HUES64 (cell line): ENCODE measurements at regions not wholly inside any gene's neighbourhood (a gene's known extent, or its start where the extent isn't known, plus 50 kb on each side); places are given as distances from the start of the nearest gene placed in this dataset.
"Not testable (repeated sequence)": the region's sequence is repeated elsewhere in the genome, so short reads cannot be mapped to it uniquely, and the experiment has no call there.

Experiments
- H3K27ac ChIP-seq: 2 replicates; pipeline ENCODE4 v1.7.0; 2013; ENCODE audit warnings: low read depth, low read length, inconsistent platforms
- H3K27me3 ChIP-seq: 2 replicates; pipeline ENCODE4 v1.6.1; 2013; ENCODE audit warnings: mild to moderate bottlenecking, low read length; ENCODE audit not compliant: insufficient read depth
- H3K36me3 ChIP-seq: 2 replicates; pipeline ENCODE4 v1.6.1; 2013; ENCODE audit warnings: mild to moderate bottlenecking, low read length; ENCODE audit not compliant: insufficient read depth
- H3K4me1 ChIP-seq: 2 replicates; pipeline ENCODE4 v1.6.1; 2013; ENCODE audit warnings: mild to moderate bottlenecking, low read length, moderate library complexity; ENCODE audit not compliant: insufficient read depth
- H3K4me3 ChIP-seq: 2 replicates; pipeline ENCODE4 v1.5.1; 2013; ENCODE audit warnings: mild to moderate bottlenecking, low read length, moderate library complexity
- H3K9ac ChIP-seq: 2 replicates; pipeline ENCODE4 v1.6.1; 2013; ENCODE audit warnings: mild to moderate bottlenecking, low read depth, low read length
- H3K9me3 ChIP-seq: 2 replicates; pipeline ENCODE4 v1.6.1; 2013; ENCODE audit warnings: low read depth, low read length; ENCODE audit not compliant: insufficient read depth
- whole genome bisulfite sequencing: fragments of 150-250, 120-280 bp; methylation state at CpG from one replicate; pipeline ENCODE4 v1.1.7; 2013; ENCODE audit warnings: missing lambda C conversion rate; 5-methylcytosine and 5-hydroxymethylcytosine counted together

DNA sequence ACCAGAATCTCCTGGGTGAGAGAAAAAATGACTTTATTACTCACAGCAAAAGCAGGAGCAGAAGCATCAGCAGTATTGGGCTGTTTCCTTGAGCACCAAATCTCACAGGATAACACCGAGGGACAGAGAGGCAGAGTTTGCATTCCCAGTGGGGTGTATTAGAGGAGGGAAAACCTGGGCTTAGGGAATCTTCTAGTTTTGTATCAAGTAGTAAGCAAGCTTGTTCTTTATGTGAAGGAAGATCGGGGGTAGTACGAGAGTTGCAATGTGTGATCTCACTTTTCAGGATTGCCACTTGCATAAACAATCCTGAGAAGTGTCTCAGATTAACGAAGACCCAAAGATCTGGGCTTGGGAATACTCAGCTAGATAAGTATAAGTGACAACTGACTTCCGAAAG, 1163.0 kb downstream of the TAF11L14 start:
- Histone ChIP-seq H3K4me3 (0 out of 2 replicates have a peak overlapping the region, but pooled peaks have one; percentile 2), H3K36me3 (no peaks in the 10 kb centered on the region), H3K27me3 (no peaks in the 10 kb centered on the region), H3K9ac (no peak overlapping the region; the same call in 1 of the 2 replicates), H3K9me3 (no peaks in the 10 kb centered on the region), H3K27ac (peak overlapping the region; percentile 73; the same call in 1 of the 2 replicates), H3K4me1 (peaks cover 50% of the 10 kb centered on the region)
- 35% methylated on average over 5 of the region's 5 CpGs for WGBS

GRCh38 chr5:18798058-18798457, 1163.8 kb downstream of the TAF11L14 start:
- Histone ChIP-seq H3K4me3 (peak overlapping the region; percentile 16; the same call in 1 of the 2 replicates), H3K9ac (no peak overlapping the region), H3K27me3 (no peaks in the 10 kb centered on the region), H3K27ac (peak overlapping the region; percentile 73; the same call in 1 of the 2 replicates), H3K9me3 (no peaks in the 10 kb centered on the region), H3K4me1 (peaks cover 50% of the 10 kb centered on the region), H3K36me3 (no peaks in the 10 kb centered on the region)
- WGBS, result 6% methylated on average over 3 of the region's 3 CpGs

GRCh38 chr5:18799482-18800128, 1165.3 kb downstream of the TAF11L14 start:
- Histone ChIP-seq H3K4me1 (peaks cover 50% of the 10 kb centered on the region), H3K27ac (peak overlapping the region; percentile 53; the same call in 1 of the 2 replicates), H3K9ac (no peak overlapping the region), H3K9me3 (no peaks in the 10 kb centered on the region), H3K27me3 (no peaks in the 10 kb centered on the region), H3K36me3 (no peaks in the 10 kb centered on the region), H3K4me3 (no peak overlapping the region)
- WGBS, result 66% methylated on average over 6 of the region's 6 CpGs

GRCh38 chr5:18800293-18801025, 1166.2 kb downstream of the TAF11L14 start:
- Histone ChIP-seq H3K27me3 (no peaks in the 10 kb centered on the region), H3K4me1 (peaks cover 45% of the 10 kb centered on the region), H3K4me3 (no peak overlapping the region), H3K9me3 (no peaks in the 10 kb centered on the region), H3K9ac (no peak overlapping the region), H3K36me3 (no peaks in the 10 kb centered on the region), H3K27ac (peak overlapping the region; percentile 53; the same call in 1 of the 2 replicates)
- 90% methylated on average over 18 of the region's 19 CpGs for WGBS

DNA sequence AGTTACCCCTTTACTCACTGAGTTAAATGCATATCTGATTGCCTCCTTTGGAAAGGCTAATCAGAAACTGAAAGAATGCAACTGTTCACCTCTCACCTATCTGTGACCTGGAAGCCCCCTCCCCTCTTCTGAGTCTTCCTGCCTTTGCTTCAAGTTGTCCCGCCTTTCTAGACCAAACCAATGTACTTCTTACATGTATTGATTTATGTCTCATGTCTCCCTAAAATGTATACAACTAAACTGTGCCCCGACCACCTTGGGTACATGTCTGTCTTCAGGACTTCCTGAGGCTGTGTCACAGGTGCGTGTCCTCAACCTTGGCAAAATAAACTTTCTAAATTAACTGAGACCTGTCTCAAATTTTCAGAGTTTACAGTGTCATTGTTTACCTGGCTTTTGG, 1167.2 kb downstream of the TAF11L14 start:
- H3K27me3 ChIP-seq, H3K9me3 ChIP-seq, H3K27ac ChIP-seq, H3K36me3 ChIP-seq, H3K9ac ChIP-seq, H3K4me3 ChIP-seq: not testable (repeated sequence)
- H3K4me1 ChIP-seq, result peaks cover 43% of the 10 kb centered on the region
- WGBS, result 89% methylated on average over 3 of the region's 3 CpGs

- Histone ChIP-seq H3K4me1 (peaks cover 34% of the 10 kb centered on the region), H3K4me3 (no peak overlapping the region), H3K27ac (no peak overlapping the region), H3K9me3 (no peaks in the 10 kb centered on the region), H3K27me3 (no peaks in the 10 kb centered on the region), H3K36me3 (no peaks in the 10 kb centered on the region), H3K9ac (no peak overlapping the region)
- WGBS, result 83% methylated on average over 1 of the region's 2 CpGs
Observed at GRCh38 chr5:18802336-18802735, 1168.1 kb downstream of the TAF11L14 start.

- H3K36me3 ChIP-seq, result no peaks in the 10 kb centered on the region
- H3K4me3 ChIP-seq, result no peak overlapping the region
- WGBS, result 100% methylated on average over 1 of the region's 2 CpGs
- no peak overlapping the region for H3K27ac ChIP-seq
- no peaks in the 10 kb centered on the region for H3K9me3 ChIP-seq
- H3K4me1 ChIP-seq, result peaks cover 9% of the 10 kb centered on the region; the same call in 1 of the 2 replicates
- no peaks in the 10 kb centered on the region for H3K27me3 ChIP-seq
- H3K9ac ChIP-seq, result no peak overlapping the region
Observed at GRCh38 chr5:18805376-18805775, 1171.1 kb downstream of the TAF11L14 start.

GRCh38 chr5:18807256-18808149, 1173.2 kb downstream of the TAF11L14 start:
- Histone ChIP-seq H3K36me3 (no peaks in the 10 kb centered on the region), H3K9ac (no peak overlapping the region), H3K4me3 (no peak overlapping the region), H3K27me3 (no peaks in the 10 kb centered on the region), H3K27ac (no peak overlapping the region), H3K9me3 (no peaks in the 10 kb centered on the region), H3K4me1 (peaks cover 6% of the 10 kb centered on the region; the same call in 1 of the 2 replicates)
- 96% methylated on average over 8 of the region's 10 CpGs for WGBS

- Histone ChIP-seq H3K4me3 (no peak overlapping the region), H3K9ac (no peak overlapping the region), H3K9me3 (no peaks in the 10 kb centered on the region), H3K27me3 (no peaks in the 10 kb centered on the region), H3K4me1 (peaks cover 6% of the 10 kb centered on the region; the same call in 1 of the 2 replicates), H3K27ac (no peak overlapping the region), H3K36me3 (no peaks in the 10 kb centered on the region)
- 78% methylated on average over 4 of the region's 4 CpGs for WGBS
Observed at GRCh38 chr5:18811661-18812060, 1176.3 kb downstream of the CDH18 start.

DNA sequence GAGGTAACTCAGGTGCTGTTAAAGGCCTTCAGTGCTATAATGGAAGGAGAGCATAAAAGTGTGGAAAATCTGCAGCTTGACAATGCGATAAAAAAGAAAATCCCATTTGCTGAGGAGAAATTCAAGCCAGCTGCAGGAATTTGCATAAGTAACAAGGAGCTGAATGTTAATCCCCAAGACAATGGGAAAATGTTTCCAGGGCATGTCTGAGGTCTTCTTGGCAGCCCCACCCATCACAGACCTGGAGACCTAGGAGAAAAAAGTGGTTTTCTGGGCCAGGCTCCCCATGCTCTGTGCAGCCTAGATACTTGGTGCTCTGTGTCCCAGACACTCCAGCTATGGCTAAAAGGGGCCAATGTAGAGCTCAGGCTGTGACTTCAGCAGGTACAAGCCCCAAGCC, 1159.6 kb downstream of the CDH18 start:
- no peaks in the 10 kb centered on the region for H3K9me3 ChIP-seq
- H3K9ac ChIP-seq, result no peak overlapping the region
- H3K4me1 ChIP-seq, result no peaks in the 10 kb centered on the region
- 91% methylated on average over 1 of the region's 1 CpG for WGBS
- H3K36me3 ChIP-seq, result no peaks in the 10 kb centered on the region
- no peak overlapping the region for H3K4me3 ChIP-seq
- no peak overlapping the region for H3K27ac ChIP-seq
- no peaks in the 10 kb centered on the region for H3K27me3 ChIP-seq

DNA sequence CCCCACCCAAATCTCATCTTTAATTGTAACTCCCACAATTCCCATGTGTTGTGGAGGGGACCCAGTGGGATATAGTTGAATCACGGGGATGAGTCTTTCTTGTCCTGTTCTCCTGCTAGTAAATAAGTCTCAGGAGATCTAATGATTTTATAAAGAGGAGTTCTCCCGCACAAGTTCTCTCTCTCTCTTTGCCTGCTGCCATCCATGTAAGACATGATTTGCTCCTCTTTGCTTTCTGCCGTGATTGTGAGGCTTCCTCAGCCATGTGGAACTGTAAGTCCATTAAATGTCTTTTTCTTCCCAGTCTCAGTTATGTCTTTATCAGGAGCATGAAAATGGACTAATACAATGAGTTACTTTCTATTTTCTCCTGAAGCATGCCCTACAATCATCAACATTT, 1158.5 kb downstream of the CDH18 start:
- Histone ChIP-seq H3K4me3 (no peak overlapping the region), H3K9ac (no peak overlapping the region), H3K27ac (no peak overlapping the region), H3K4me1 (no peaks in the 10 kb centered on the region), H3K9me3 (no peaks in the 10 kb centered on the region), H3K36me3 (no peaks in the 10 kb centered on the region), H3K27me3 (no peaks in the 10 kb centered on the region)
- WGBS, result 96% methylated on average over 3 of the region's 3 CpGs
